GM23338 (cell line): ENCODE measurements at regions not wholly inside any gene's neighbourhood (a gene's known extent, or its start where the extent isn't known, plus 50 kb on each side); places are given as distances from the start of the nearest gene placed in this dataset.

Source experiments
- ATAC-seq: fragments of 200-7000 bp; cut with Tn5 transposase; 3 replicates; pipeline ENCODE4 v1.9.1; 2020
- DNase-seq: peaks from one replicate; pipeline ENCODE4 v3.0.0-alpha.2; 2015; ENCODE audit warnings: low spot score
- H2AFZ ChIP-seq: fragments of 200-600 bp; sonication (generic); 2 replicates; pipeline ENCODE4 v1.8.0; 2016; ENCODE audit warnings: antibody characterized with exemption, mild to moderate bottlenecking, moderate library complexity
- H3F3A ChIP-seq: fragments of 200-600 bp; sonication (generic); replicated peaks from 2 replicates; pipeline ENCODE4 v1.8.0; 2017; ENCODE audit warnings: antibody characterized with exemption, mixed run types, low read depth
- H3K27ac ChIP-seq: fragments of 200-600 bp; sonication (generic); 2 replicates; pipeline ENCODE4 v1.6.1; 2016; ENCODE audit warnings: low read depth
- H3K27me3 ChIP-seq: fragments of 200-600 bp; sonication (generic); 2 replicates; pipeline ENCODE4 v1.8.0; 2016; ENCODE audit warnings: mild to moderate bottlenecking, mixed run types, moderate library complexity; ENCODE audit not compliant: insufficient read depth
- H3K36me3 ChIP-seq: fragments of 200-600 bp; sonication (generic); 2 replicates; pipeline ENCODE4 v1.8.0; 2016; ENCODE audit warnings: mild to moderate bottlenecking; ENCODE audit not compliant: insufficient read depth
- H3K4me1 ChIP-seq: fragments of 200-600 bp; sonication (generic); 2 replicates; pipeline ENCODE4 v1.8.0; 2016; ENCODE audit warnings: mild to moderate bottlenecking, moderate library complexity; ENCODE audit not compliant: insufficient read depth
- H3K4me2 ChIP-seq: fragments of 200-600 bp; sonication (generic); 2 replicates; pipeline ENCODE4 v1.7.1; 2017; ENCODE audit warnings: mixed run types
- H3K4me3 ChIP-seq: fragments of 200-600 bp; sonication (generic); 2 replicates; pipeline ENCODE4 v1.6.1; 2016; ENCODE audit warnings: mixed run types
- H3K79me2 ChIP-seq: fragments of 200-600 bp; sonication (generic); replicated peaks from 2 replicates; pipeline ENCODE4 v1.8.0; 2017; ENCODE audit warnings: mild to moderate bottlenecking; ENCODE audit not compliant: insufficient read depth
- H3K9me2 ChIP-seq: fragments of 200-600 bp; sonication (generic); 2 replicates; pipeline ENCODE4 v1.8.0; 2017; ENCODE audit not compliant: insufficient read depth
- H4K20me1 ChIP-seq: fragments of 200-600 bp; sonication (generic); replicated peaks from 2 replicates; pipeline ENCODE4 v1.8.0; 2017; ENCODE audit warnings: mild to moderate bottlenecking; ENCODE audit not compliant: insufficient read depth
- H3K27ac Mint-ChIP-seq: 2 replicates; pipeline ENCODE4 v1.8.0; 2020; ENCODE audit warnings: inconsistent platforms, mild to moderate bottlenecking, moderate library complexity, mixed read lengths
- H3K27me3 Mint-ChIP-seq: 3 replicates; pipeline ENCODE4 v1.8.0; 2022; ENCODE audit warnings: low read depth, mild to moderate bottlenecking, moderate library complexity, mixed read lengths, inconsistent platforms; ENCODE audit not compliant: insufficient read depth, poor library complexity
- H3K36me3 Mint-ChIP-seq: 3 replicates; pipeline ENCODE4 v1.8.0; 2021; ENCODE audit warnings: low read depth, mild to moderate bottlenecking, inconsistent platforms, moderate library complexity, mixed read lengths
- H3K4me1 Mint-ChIP-seq: 3 replicates; pipeline ENCODE4 v1.8.0; 2020; ENCODE audit warnings: mild to moderate bottlenecking, inconsistent platforms, mixed read lengths
- H3K4me3 Mint-ChIP-seq: 3 replicates; pipeline ENCODE4 v1.8.0; 2021; ENCODE audit warnings: moderate library complexity, mild to moderate bottlenecking, inconsistent platforms, mixed read lengths
- H3K9me3 Mint-ChIP-seq: 3 replicates; pipeline ENCODE4 v1.8.0; 2020; ENCODE audit warnings: moderate library complexity, mild to moderate bottlenecking, inconsistent platforms, mixed read lengths
- CTCF ChIP-seq, 2 experiments: fragments of 200-600 bp in 1 of 2; sonication (generic) in 1 of 2; conservative IDR thresholded peaks; 2 replicates each; pipeline versions ENCODE4 v1.5.1 to v1.6.1; 2016 to 2017; ENCODE audit warnings: antibody characterized with exemption in 2 of 2, low read depth in 2 of 2, mild to moderate bottlenecking in 2 of 2, moderate library complexity in 1 of 2
- EZH2 ChIP-seq: fragments of 200-600 bp; sonication (generic); IDR thresholded peaks from one replicate; pipeline ENCODE4 v1.8.0; 2017; ENCODE audit warnings: antibody characterized with exemption, mild to moderate bottlenecking, low read depth; ENCODE audit not compliant: unreplicated experiment
- JUNB ChIP-seq: IDR thresholded peaks from one replicate; pipeline ENCODE4 v1.6.1; 2016; ENCODE audit warnings: antibody characterized with exemption; ENCODE audit not compliant: unreplicated experiment
- REST ChIP-seq: IDR thresholded peaks from one replicate; pipeline ENCODE4 v1.6.1; 2018; ENCODE audit warnings: antibody characterized with exemption; ENCODE audit not compliant: unreplicated experiment
- ZNF331 ChIP-seq: fragments of 250-450 bp; sonication (Bioruptor Pico); IDR thresholded peaks from 2 replicates; pipeline ENCODE4 v1.5.0; 2020; ENCODE audit warnings: low read depth, mild to moderate bottlenecking, moderate library complexity
- TF ChIP-seq, protein P1 (sequence below): fragments of 250-450 bp; sonication (Bioruptor Pico); IDR thresholded peaks from 2 replicates; pipeline ENCODE4 v1.5.0; 2020; ENCODE audit warnings: mild to moderate bottlenecking, moderate library complexity

DNA sequence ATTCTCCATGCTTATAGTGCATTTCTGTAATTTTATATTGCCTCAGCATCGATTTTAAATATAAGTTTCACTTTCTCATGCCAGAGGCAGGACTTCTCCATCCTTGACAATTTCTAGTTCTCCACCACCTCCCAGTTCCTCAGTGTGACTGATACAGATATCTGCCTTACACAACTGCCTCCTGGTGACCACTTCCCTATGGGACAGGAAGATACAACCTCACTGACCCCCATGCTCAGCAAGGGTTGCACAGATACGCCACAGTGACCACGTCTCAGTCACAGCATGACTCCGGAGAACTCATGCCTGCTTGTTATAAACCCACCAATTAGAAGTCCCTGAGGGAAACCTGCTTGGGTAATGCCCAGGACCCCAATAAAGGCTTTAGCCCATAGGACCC, 284.0 kb upstream of the MC4R start:
- Histone ChIP-seq H3K79me2 (no peaks in the 10 kb centered on the region), H3K4me2 (no peak overlapping the region), H3F3A (no peaks in the 10 kb centered on the region), H3K4me1 (no peaks in the 10 kb centered on the region), H3K4me3 (no peak overlapping the region), H3K9me2 (no peaks in the 10 kb centered on the region), H2AFZ (no peak overlapping the region), H3K36me3 (no peaks in the 10 kb centered on the region), H3K27me3 (no peaks in the 10 kb centered on the region), H3K27ac (no peak overlapping the region), H4K20me1 (no peaks in the 10 kb centered on the region)
- no peaks in the 10 kb centered on the region for H3K36me3 Mint-ChIP-seq
- H3K4me3 Mint-ChIP-seq, result no peak overlapping the region
- no peak for ATAC-seq
- H3K9me3 Mint-ChIP-seq, result no peaks in the 10 kb centered on the region
- peaks cover 6% of the 10 kb centered on the region; the same call in 2 of the 3 replicates for H3K4me1 Mint-ChIP-seq
- H3K27ac Mint-ChIP-seq, result no peak overlapping the region
- no peaks in the 10 kb centered on the region for H3K27me3 Mint-ChIP-seq
- TF ChIP-seq ZNF331 (CRISPR knock-in tag), result no peak
- no peak for TF ChIP-seq EZH2
- TF ChIP-seq REST, result no peak
- no peak for TF ChIP-seq CTCF (conservative IDR thresholded peaks at IDR 0.05; ENCODE audit: low read depth in 2 of 2)
- TF ChIP-seq JUNB, result no peak
- TF ChIP-seq, protein P1, sequence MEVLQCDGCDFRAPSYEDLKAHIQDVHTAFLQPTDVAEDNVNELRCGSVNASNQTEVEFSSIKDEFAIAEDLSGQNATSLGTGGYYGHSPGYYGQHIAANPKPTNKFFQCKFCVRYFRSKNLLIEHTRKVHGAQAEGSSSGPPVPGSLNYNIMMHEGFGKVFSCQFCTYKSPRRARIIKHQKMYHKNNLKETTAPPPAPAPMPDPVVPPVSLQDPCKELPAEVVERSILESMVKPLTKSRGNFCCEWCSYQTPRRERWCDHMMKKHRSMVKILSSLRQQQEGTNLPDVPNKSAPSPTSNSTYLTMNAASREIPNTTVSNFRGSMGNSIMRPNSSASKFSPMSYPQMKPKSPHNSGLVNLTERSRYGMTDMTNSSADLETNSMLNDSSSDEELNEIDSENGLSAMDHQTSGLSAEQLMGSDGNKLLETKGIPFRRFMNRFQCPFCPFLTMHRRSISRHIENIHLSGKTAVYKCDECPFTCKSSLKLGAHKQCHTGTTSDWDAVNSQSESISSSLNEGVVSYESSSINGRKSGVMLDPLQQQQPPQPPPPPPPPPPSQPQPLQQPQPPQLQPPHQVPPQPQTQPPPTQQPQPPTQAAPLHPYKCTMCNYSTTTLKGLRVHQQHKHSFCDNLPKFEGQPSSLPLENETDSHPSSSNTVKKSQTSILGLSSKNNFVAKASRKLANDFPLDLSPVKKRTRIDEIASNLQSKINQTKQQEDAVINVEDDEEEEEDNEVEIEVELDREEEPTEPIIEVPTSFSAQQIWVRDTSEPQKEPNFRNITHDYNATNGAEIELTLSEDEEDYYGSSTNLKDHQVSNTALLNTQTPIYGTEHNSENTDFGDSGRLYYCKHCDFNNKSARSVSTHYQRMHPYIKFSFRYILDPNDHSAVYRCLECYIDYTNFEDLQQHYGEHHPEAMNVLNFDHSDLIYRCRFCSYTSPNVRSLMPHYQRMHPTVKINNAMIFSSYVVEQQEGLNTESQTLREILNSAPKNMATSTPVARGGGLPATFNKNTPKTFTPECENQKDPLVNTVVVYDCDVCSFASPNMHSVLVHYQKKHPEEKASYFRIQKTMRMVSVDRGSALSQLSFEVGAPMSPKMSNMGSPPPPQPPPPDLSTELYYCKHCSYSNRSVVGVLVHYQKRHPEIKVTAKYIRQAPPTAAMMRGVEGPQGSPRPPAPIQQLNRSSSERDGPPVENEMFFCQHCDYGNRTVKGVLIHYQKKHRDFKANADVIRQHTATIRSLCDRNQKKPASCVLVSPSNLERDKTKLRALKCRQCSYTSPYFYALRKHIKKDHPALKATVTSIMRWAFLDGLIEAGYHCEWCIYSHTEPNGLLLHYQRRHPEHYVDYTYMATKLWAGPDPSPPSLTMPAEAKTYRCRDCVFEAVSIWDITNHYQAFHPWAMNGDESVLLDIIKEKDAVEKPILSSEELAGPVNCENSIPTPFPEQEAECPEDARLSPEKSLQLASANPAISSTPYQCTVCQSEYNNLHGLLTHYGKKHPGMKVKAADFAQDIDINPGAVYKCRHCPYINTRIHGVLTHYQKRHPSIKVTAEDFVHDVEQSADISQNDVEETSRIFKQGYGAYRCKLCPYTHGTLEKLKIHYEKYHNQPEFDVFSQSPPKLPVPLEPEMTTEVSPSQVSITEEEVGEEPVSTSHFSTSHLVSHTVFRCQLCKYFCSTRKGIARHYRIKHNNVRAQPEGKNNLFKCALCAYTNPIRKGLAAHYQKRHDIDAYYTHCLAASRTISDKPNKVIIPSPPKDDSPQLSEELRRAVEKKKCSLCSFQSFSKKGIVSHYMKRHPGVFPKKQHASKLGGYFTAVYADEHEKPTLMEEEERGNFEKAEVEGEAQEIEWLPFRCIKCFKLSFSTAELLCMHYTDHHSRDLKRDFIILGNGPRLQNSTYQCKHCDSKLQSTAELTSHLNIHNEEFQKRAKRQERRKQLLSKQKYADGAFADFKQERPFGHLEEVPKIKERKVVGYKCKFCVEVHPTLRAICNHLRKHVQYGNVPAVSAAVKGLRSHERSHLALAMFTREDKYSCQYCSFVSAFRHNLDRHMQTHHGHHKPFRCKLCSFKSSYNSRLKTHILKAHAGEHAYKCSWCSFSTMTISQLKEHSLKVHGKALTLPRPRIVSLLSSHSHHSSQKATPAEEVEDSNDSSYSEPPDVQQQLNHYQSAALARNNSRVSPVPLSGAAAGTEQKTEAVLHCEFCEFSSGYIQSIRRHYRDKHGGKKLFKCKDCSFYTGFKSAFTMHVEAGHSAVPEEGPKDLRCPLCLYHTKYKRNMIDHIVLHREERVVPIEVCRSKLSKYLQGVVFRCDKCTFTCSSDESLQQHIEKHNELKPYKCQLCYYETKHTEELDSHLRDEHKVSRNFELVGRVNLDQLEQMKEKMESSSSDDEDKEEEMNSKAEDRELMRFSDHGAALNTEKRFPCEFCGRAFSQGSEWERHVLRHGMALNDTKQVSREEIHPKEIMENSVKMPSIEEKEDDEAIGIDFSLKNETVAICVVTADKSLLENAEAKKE (CRISPR knock-in tag), result no peak
- no peak for DNase-seq
